Smooth muscle cell (in vitro differentiated cells): ENCODE measurements at regions not wholly inside any gene's neighbourhood (a gene's known extent, or its start where the extent isn't known, plus 50 kb on each side); places are given as distances from the start of the nearest gene placed in this dataset.

Experiments
- DNase-seq: peaks from one replicate; lab custom pipeline; 2025; ENCODE audit not compliant: unreplicated experiment; lab: John Stamatoyannopoulos, UW
- H2AFZ ChIP-seq: fragments of 200-600 bp; sonication (generic); 2 replicates; pipeline ENCODE4 v1.6.0; 2016; ENCODE audit warnings: antibody characterized with exemption, low read depth, mild to moderate bottlenecking
- H3F3A ChIP-seq: fragments of 200-600 bp; sonication (generic); 2 replicates; pipeline ENCODE4 v1.6.0; 2017; ENCODE audit warnings: antibody characterized with exemption, low read depth
- H3K27ac ChIP-seq: fragments of 200-600 bp; sonication (generic); 2 replicates; pipeline ENCODE4 v1.5.1; 2016; ENCODE audit warnings: low read depth, mild to moderate bottlenecking
- H3K27me3 ChIP-seq: fragments of 200-600 bp; sonication (generic); 2 replicates; pipeline ENCODE4 v1.6.1; 2016; ENCODE audit warnings: low read depth, mild to moderate bottlenecking
- H3K36me3 ChIP-seq: fragments of 200-600 bp; sonication (generic); 2 replicates; pipeline ENCODE4 v1.5.1; 2016; ENCODE audit warnings: low read depth
- H3K4me1 ChIP-seq: fragments of 200-600 bp; sonication (generic); 2 replicates; pipeline ENCODE4 v1.5.1; 2016; ENCODE audit warnings: low read depth
- H3K4me2 ChIP-seq: fragments of 200-600 bp; sonication (generic); 2 replicates; pipeline ENCODE4 v1.6.0; 2016; ENCODE audit warnings: mild to moderate bottlenecking
- H3K4me3 ChIP-seq: fragments of 200-600 bp; sonication (generic); 2 replicates; pipeline ENCODE4 v1.5.1; 2016; ENCODE audit warnings: mild to moderate bottlenecking
- H3K79me2 ChIP-seq: fragments of 200-600 bp; sonication (generic); 2 replicates; pipeline ENCODE4 v1.6.0; 2016; ENCODE audit warnings: low read depth, mild to moderate bottlenecking
- H3K9ac ChIP-seq: fragments of 200-600 bp; sonication (generic); 2 replicates; pipeline ENCODE4 v1.6.0; 2016; ENCODE audit warnings: low read depth
- H3K9me3 ChIP-seq: fragments of 200-600 bp; sonication (generic); replicated peaks from 2 replicates; pipeline ENCODE4 v1.5.1; 2016; ENCODE audit warnings: low read depth
- H4K20me1 ChIP-seq: fragments of 200-600 bp; sonication (generic); 2 replicates; pipeline ENCODE4 v1.6.0; 2016; ENCODE audit warnings: low read depth
- CTCF ChIP-seq: fragments of 200-600 bp; sonication (generic); IDR thresholded peaks from 2 replicates; pipeline ENCODE4 v1.5.1; 2017; ENCODE audit warnings: borderline replicate concordance, mild to moderate bottlenecking, antibody characterized with exemption; ENCODE audit not compliant: insufficient read depth, poor library complexity, severe bottlenecking
- WGBS: methylation state at CpG from one replicate; pipeline ENCODE4 v1.1.7; 2016; ENCODE audit warnings: low lambda C conversion rate; 5-methylcytosine and 5-hydroxymethylcytosine counted together

GRCh38 chr15:62348623-62349022 lies 183.5 kb upstream of the C2CD4B start:
- Histone ChIP-seq H3K9ac (no peak overlapping the region), H3K27ac (no peak overlapping the region), H3K9me3 (no peaks in the 10 kb centered on the region), H3K4me3 (no peak overlapping the region), H3K36me3 (no peaks in the 10 kb centered on the region), H3K79me2 (no peaks in the 10 kb centered on the region), H3K4me1 (no peaks in the 10 kb centered on the region), H3F3A (no peaks in the 10 kb centered on the region), H2AFZ (no peak overlapping the region), H4K20me1 (no peaks in the 10 kb centered on the region), H3K4me2 (no peak overlapping the region), H3K27me3 (no peaks in the 10 kb centered on the region)
- no peak for TF ChIP-seq CTCF
- DNase-seq, result no peak
- 96% methylated on average over 3 of the region's 3 CpGs for WGBS

DNA sequence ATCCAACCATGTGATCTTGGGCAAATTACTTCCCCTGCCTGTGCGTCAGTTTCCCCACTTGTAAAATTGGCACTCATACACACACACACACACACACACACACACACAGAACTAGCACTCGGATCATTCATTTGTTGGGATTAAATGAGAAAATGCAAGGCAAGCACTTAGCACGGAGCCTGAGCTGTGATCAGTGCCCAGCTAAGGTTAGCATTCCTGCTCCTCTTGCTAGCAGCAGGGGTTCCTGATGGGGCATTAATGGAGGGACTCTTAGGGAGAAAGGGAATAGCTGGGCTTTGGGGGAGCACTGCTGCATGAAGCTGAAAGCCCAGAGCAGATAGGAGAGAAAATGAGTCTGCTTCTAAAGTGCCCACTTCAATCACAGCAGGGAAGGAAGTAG lies 187.7 kb upstream of the C2CD4B start:
- Histone ChIP-seq H3K27me3 (no peaks in the 10 kb centered on the region), H3K27ac (no peak overlapping the region), H3F3A (no peaks in the 10 kb centered on the region), H2AFZ (no peak overlapping the region), H3K9ac (no peak overlapping the region), H3K4me1 (no peaks in the 10 kb centered on the region), H3K4me2 (no peak overlapping the region), H4K20me1 (no peaks in the 10 kb centered on the region), H3K36me3 (no peaks in the 10 kb centered on the region), H3K9me3 (no peaks in the 10 kb centered on the region), H3K79me2 (no peaks in the 10 kb centered on the region), H3K4me3 (no peak overlapping the region)
- 83% methylated on average over 3 of the region's 3 CpGs for WGBS
- no peak for TF ChIP-seq CTCF
- no peak for DNase-seq

DNA sequence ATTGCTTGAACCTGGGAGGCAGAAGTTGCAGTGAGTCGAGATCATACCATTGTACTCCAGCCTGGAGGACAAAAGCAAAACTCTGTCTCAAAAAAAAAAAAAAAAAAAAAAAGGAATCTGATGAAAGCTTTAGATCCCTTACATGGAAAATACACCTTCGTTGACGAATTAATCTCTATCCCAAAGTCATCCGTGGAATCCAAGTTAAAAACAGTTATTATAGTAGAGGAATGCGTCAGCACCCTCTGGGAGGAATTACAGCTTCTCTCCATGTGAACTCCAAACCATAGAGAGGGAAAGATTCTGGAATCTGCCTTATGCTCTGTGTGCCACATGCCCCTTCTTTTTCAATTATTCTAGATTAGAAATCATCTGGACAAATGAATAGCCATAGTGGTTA lies 192.3 kb upstream of the C2CD4B start:
- H2AFZ ChIP-seq, result no peak overlapping the region
- WGBS, result 97% methylated on average over 5 of the region's 5 CpGs
- TF ChIP-seq CTCF, result no peak
- no peak overlapping the region for H3K4me2 ChIP-seq
- H3F3A ChIP-seq, result no peaks in the 10 kb centered on the region
- no peak overlapping the region for H3K9ac ChIP-seq
- no peak overlapping the region for H3K27ac ChIP-seq
- no peaks in the 10 kb centered on the region for H3K4me1 ChIP-seq
- no peak for DNase-seq
- no peak overlapping the region for H3K4me3 ChIP-seq
- H4K20me1 ChIP-seq, result no peaks in the 10 kb centered on the region
- no peaks in the 10 kb centered on the region for H3K9me3 ChIP-seq
- no peaks in the 10 kb centered on the region for H3K79me2 ChIP-seq
- H3K36me3 ChIP-seq, result no peaks in the 10 kb centered on the region
- H3K27me3 ChIP-seq, result no peaks in the 10 kb centered on the region

GRCh38 chr15:62359416-62359815 lies 194.3 kb upstream of the C2CD4B start:
- Histone ChIP-seq H3K79me2 (no peaks in the 10 kb centered on the region), H4K20me1 (no peaks in the 10 kb centered on the region), H3K4me1 (no peaks in the 10 kb centered on the region), H3K36me3 (no peaks in the 10 kb centered on the region), H3K9ac (no peak overlapping the region), H3K27me3 (no peaks in the 10 kb centered on the region), H3K4me2 (no peak overlapping the region), H3F3A (no peaks in the 10 kb centered on the region), H3K4me3 (no peak overlapping the region), H3K27ac (no peak overlapping the region), H2AFZ (no peak overlapping the region), H3K9me3 (no peaks in the 10 kb centered on the region)
- TF ChIP-seq CTCF, result no peak
- DNase-seq, result no peak
- WGBS, result 62% methylated on average over 3 of the region's 3 CpGs
